ENCODE measurements at regions not wholly inside any gene's neighbourhood (a gene's known extent, or its start where the extent isn't known, plus 50 kb on each side); places are given as distances from the start of the nearest gene placed in this dataset.

DNA sequence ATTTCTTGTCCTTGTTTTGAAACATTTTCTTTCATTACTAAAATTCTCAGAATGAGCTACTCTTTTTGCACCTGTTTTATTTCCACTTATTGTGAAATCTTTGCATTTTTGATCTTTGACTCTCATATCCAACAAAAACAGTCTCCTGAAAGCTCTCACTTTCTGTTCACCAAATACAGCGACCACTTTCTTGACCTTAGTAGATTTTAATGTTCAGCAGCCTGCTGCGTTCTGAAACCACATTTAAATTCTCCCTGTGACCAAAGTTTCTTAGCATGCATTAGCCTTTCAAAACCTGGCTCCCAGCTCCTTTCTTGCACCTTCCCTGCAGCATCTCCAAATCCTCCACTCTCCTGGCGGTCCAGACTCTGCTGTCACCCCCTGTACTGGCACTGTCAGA is 404.4 kb upstream of the PDE3A start:
- DNase-seq, result no peak

DNA sequence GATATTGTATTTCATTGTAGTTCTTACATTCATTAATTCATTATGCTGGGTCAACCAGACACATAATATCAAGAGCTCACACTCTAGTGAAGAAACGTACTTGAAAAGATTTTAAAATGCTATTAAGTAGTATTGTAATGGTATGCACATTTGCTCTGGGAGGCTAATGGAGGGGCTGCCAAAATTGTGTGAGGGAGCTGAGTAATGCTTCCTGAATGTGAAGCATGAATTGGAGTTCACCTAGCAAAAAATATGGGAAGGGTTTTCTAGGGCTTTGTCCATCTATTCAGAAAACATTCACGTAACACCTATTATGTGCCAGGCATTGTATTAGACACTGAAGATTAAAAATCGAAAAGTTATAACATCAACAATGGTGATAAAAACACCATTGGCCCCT is 403.8 kb upstream of the PDE3A start:
- no peak for DNase-seq

DNA sequence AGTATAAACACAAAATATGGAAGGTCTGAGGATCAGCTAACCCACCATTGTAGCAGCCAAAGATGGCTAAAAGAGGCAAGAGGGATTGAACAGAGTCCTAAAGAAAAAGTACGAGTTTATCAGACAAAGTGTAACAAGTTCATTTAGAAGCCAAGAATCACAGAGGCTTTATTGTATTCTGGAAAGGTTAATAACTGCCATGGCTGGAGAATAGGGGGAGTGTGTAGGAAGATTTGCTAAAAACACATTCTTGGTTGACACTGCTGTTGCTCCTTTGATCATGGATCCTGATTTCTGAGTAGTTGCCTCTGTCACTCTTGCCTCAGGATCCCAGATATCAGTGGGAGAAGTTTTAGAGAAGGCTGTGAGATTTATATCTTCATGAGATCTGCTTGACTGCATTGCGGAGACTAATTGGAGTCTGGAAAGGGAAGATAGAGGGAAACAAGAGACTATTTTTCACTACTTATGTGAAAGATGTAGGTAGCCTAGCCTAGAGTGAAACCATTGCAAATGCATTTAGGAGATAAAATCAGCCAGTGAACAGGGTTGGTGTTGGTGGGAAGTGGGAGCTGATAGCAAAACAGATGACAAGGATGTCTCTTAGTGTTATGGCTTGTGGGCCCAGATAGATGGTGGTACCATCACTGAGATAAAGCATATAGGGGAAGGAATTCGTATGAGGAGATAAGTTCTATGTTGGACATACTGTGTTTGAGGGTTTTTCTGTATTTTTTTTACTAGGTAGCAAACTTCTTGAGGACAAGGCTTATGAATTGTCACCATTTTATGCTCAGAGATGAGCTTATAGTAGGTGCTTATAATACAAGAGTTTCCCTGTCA is 402.9 kb upstream of the PDE3A start:
- DNase-seq, result no peak

DNA sequence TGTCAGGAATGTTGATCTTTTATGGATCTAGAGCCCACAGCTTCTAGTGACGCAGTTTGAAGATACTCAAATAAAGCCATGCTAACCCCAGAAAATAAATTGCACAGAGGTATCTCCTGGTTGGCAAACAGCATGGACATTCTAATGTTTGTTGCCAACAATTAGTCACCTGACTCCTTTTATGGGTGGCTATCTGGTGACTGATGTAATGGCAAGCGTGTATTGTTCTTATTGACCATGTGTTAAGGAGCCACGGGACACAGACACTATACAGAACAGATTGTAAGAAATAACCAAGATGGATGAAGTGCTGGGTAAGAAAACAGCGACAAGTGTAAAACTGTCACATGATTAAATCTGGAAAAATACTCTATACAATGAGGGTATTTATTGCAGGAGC is 401.3 kb upstream of the PDE3A start:
- DNase-seq, result no peak

DNA sequence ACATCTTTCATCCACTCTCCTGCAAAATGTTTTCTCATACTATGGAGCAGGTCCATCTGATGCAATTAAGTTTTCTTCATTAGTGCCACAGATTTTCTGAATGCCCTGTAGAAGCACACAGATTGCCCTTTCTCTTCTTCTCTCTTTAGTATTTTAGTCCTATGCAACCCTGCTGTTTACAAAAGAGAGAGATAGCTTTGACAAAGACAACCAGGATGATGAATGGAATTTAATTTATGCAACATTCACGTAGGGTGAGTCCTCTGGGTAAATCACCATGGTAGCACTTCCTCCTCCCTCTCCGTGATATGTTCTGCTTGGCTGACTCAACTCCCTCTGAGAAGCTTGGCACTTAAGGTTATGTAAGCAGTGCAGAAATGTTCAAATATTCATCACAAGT is 400.9 kb upstream of the PDE3A start:
- no peak for DNase-seq

DNA sequence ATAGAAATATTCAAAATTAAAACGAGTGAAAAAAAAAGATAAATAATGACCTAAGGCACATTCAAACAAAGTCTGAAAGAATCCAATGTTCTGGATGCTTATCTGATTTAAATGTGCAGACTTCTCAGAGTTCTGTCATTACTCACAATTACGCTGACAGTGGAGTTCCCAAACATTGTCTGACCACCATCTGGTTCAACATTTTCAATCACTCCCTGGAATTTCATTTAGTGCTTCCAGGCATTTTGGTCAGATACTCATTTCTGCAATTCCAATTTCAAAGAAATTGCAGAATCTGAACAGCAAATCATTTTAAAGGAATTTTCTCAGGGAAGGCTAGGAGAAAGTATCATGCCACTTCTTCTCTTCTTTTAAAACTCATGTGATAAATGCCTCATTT is 398.2 kb upstream of the PDE3A start:
- DNase-seq, result no peak

DNA sequence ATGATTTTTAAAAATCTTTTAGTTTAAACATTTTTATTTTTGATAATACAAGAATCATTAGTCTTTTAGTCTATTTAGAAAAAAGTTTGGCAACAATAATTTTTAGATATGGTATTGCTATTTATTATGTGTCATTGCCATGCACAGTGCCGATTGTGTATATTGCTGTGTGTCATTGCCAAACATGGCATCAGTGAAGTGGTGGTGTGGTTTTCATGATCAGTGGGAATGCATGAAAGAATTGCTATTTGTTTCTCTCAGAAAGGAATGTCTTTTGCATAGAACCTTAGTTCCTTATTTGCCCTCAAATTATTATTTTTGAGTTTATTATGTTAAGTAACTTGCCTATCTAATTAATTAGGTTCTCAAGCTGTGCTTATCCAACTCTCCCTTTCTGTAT is 397.5 kb upstream of the PDE3A start:
- no peak for DNase-seq

DNA sequence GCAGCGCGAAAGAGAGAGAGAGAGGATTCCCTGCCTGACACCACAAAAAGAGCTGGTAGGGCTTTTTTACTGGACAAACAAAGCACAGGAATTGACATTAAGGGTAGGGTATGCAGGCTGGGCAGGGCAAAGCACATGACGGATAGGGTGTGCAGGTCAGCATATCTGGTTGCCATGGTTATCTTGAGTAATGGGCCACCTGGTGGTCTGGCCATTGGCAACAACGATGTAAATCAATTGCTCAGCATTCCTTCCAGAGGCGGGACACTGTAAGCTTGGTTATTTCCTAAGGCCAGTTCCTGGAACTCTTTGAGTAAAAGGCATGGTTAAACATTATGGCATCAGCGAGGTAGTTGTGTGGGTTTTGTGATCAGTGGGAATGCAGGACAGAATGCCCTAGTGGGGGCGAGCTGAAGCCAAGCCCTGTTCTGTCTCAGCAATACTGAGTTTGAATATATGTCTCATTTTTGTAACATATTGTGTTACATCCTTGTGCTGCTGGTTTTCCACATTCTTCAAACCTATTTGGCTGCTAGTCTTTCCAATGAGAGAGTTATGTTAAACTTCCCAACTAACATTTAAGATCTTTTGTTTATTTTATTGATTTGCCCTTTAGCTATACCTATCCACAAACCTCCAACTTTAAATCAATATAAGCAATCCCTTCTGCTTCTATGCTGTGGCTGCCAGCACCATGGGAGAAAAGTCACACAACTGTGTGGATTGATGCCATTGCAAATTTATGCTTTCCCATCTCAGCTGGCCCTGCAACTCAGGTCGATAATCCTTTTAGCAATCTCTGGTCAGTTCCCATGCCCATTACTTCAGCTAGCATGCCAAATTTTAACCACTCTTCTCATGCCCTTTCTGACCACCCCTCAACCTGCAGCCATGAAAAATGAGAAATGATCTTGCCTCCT is 396.7 kb upstream of the PDE3A start:
- DNase-seq, result no peak

DNA sequence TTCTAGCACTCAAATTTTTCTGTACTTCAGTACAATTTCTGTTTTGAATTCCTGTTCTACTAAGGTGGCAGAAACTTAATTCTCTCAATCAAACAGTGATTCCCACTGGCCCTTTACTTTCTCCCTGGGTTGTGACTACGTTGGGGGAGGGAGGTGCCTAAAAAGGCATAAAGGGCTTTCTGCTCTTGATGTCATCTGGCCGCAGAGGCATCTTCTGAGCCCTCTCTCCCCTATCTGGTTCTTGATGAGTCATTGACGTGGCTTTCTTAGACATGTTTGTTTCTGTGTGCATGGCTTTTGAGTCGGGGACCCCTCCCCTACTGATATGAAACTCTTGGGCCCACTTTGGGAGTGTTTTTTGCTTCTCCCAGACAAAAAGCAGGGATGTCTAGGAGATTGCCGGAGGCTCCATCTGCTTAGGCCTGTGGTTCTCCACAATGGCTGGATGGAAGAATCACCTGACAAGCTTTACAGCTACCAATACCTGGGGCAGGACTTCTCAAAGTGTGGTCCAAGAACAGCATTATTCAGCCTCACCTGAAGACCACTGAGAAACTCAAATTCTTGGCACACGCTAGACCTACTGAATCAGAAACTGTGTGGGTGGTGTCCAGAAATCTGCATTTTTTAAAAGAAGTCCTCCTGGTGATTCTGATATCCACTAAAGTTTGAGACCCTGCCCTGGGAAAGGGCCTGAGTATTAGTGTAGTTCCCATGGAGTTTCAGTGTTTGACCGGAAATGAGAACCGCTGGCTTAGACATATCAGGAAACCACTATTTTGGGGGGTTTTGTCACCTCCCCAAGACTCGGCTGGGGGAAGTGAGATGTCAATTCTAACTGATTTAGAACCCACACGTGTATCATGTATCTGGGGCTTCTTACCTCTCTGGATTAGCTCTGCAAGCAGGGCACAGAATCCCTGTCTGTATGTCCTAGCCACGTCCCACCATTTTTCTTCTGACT is 395.7 kb upstream of the PDE3A start:
- DNase-seq, result no peak

DNA sequence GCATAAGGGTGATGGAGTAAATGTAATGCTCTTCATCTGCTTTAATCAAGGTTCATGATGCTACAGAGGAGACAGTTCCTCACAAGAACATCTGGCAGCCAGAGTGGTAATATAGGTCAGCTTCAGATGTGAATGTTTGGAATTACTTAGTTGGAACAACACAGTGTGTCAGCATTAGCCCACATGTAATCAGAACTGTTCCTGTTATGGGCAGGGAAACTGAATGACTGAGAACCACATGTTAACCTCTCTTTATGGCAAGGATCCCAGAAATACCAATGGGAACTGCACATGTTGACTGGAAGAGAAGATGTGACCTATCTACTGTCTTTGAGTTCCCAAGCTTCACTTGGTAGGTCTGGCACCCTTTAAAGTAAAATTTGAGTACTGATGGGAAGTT is 390.1 kb upstream of the PDE3A start:
- no peak for DNase-seq

DNA sequence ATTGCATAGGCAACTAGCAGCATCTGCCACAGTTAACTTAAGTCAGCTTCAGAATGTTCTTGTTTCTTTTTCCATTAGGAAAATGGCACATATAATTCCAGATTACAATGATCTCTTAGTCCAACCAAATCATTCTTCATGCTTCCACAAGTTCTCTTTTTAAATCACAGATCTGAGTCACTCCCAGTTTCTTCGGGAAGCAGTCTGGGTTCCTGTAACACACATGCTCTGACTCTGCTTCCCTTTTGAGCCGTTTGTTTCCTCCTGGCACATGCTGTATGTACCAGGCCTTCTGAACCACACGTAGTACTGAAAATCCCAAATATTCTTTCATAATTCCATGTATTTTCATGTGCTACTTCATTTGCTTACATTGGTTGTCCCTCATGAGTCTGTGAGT is 388.8 kb upstream of the PDE3A start:
- DNase-seq, result no peak

DNA sequence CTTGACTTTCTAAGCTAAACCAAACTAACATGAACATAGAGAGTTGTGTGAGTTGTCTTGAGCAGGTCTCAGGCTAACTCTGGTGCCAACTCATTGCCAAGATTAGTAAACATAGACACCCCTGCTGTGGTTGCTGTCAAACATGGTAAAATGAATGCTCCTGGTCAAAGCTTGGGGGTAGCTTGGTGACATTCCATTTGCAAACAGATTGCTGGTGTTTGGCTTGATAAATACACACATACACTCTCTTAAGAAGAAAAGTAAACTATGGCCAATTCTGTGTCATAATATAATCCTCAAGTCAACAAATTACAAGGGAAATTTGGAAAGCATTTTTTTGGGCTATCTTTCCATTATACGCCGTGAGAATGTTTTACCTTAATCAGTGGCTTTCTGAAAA is 386.4 kb upstream of the PDE3A start:
- DNase-seq, result no peak

DNA sequence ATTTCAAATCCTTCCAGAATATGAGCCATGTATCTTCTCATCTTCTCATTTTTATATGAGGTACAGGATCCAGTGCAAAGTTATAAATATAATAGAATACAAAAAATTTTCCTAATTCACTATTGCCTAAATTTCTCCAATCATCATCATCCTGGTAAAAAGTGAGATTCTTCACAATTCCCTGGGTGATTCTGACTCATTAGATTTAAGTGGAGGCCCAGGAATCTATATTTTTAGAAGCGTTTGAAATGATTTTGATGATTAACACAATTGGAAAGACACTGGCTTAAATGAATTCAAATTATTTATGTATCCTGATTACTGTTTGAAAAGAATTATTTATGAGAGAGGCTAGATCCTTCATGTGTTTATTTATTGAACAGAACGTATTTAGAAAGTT is 380.3 kb upstream of the PDE3A start:
- DNase-seq, result no peak

DNA sequence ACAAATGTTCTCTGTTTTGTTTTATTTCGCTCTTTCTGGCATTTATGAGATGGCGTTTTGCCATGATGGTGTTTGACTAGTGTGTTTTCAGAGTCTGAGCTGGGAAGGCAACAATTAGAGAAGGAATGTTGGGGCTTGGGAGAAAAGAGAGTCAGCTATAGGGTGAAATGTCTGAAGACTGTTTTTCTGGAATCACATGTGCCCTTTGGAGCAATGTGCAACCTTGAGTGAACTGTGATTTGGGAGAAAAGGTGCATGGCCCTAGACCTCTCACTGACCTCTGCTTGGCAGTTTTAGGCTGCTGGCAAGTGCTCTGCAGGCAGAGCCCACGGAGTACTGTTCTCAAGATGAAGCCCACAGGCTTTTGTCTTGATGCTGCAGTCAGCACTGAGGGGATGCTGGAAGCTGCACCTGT is 379.9 kb upstream of the PDE3A start:
- DNase-seq, result no peak

DNA sequence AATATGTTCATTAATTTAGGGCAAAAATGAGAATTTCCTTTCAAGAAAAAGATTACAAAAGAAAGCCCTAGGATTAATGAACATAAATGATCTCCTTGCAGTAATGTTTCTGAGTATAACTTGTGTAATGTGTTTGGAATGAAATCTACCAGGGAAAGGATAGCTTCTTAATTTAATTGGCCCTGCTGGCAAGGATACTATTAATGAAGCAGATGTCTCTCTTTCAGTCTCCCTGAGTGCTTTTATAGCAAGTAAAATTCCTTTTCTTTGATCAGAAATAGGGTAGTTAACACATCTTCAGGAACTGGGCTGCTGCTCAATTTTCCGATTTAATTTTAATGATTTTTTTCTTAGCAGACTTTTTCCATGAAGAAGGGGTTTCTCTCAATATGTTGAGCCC is 379.4 kb upstream of the PDE3A start:
- DNase-seq, result no peak

DNA sequence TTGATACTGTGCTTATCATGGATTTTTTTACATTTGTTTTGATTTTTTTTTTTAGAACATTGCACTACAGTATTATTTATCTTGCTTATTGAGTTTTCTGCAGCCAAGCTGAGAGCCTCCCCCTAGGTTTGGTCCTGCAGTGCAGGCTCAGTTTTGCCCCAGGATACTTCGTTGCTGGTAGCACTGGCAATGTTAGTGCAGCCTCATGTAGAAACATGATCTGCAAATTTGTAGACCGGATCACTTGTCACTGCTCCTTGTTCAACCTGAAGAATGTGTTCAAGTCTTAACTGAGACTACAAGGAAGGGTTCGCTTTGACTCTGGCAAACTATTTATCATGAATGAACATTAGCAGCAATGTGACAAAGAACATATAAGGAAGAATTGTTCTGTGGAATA is 377.2 kb upstream of the PDE3A start:
- no peak for DNase-seq

DNA sequence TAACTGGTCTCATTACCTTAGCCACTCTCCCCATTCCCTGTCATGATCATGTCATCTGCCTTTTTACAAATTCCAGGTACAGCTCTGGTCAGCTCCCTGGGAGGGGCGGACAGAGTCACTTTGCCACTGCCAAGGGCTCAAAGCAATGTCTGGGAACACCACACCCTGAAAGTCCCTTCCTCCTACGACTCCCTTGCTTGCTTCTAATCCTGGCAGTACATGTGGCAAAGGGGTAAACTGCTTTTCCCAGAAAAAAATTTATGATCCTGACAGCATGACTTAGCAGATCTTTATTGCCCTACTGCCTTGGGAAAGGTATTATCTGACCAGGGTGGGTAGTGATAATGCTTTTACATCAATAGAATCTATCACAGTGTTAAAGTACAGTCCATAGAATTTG is 376.0 kb upstream of the PDE3A start:
- DNase-seq, result no peak

DNA sequence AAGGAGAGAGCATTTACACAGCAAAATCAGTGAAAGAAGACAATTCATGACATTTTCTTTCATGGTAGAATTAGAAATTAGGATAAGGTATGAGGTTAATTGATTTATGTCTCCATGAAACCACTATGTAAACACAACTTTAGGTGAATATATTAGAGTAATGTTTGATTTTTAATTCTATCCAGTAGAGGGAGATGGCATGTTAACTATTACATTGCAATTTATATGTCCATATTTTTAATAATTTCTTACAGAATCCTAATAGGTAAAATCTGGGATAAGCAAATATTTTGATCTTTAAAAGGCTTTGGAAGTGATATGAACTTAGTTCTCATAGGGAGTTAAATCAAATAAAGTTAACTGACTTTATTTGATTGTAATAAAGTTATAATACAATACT is 373.4 kb upstream of the PDE3A start:
- no peak for DNase-seq

DNA sequence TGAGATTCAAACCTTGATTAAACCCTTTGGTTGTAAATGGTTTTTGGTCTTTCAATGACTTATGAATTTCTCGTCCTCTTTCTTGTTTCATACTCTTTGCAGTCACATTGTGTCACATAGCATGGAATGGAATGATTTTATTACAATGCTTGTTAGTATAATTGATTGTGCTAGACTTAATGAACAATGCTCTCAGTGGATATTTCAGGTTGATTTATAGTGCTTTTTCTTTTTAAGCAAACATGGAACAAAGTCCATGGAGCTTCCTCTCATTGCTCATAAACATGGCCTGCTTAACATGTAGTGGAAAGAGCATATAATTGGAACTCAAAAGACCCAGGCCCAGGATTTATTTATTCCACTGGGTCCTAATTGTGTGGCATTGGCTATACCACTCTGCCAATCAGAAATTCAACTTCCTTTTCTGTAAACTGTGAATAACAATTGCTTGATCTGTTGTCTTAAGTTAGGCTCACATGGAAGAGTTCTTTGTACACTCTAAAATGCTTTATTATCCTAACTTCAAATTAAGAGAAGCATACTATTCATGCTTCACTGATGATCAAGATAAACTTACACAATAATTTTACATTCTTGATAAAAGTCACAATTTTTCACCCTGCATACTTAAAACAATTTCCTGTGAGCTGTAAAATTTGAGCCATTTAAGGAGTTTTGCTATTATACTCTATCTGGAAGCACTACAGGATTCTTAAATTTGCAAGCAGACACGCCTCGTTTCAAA is 370.5 kb upstream of the PDE3A start:
- DNase-seq, result no peak

DNA sequence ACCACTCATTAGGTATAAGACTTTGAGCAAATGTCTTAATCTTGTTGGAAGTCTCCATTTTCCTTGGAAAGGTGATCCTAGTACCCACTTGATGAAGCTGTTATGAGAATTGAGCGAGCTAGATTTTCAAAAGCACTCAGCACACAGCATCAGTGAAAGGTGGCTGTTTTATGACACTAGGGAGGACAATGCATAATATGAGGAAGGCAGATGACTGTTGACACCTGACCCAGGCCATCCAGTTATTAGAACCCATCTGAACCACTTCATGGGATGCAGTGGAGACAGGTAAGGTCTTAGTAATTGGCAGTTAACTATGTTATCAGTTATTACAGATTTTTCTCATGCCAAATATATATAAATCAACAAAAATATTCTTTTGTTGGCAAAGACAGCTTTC is 369.9 kb upstream of the PDE3A start:
- DNase-seq, result no peak

DNA sequence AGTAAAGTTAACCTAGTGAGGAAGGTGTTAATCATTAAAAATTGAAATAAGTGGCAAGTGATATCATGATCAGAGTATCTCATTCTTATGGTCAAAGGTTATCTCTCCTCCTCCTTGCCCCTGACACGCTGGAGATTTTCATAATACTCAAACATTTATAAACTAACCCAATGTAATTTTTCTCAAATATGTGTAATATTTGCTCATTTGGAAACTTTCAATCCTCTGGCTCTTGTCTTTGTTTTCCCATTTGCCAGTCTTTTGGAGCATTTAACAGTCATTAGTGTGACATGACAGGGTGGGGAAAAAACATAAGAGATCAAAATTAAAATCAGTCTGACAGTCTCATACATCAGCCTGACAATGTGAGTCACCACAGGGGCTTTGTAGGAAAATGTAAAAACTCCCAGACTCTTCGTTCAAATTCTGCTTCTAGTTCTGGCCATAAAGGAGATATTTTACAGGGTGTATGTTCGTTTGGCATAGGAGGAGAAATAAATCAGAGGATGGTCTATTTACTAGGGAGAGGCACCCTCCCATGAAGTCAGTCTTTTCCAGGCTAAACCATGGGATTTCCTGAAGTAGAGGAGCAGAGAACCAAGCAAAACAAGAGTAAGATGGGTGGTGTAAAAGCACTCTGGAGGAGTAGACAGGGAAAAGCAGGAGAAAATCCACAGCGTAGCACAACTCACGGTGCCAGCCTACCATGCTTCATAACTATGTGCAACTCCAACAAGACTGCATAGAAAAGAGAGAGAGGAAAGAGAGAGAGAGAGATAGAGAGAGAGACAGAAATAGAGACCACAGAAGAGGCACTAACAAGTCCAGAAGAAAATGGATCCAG is 369.2 kb upstream of the PDE3A start:
- no peak for DNase-seq

DNA sequence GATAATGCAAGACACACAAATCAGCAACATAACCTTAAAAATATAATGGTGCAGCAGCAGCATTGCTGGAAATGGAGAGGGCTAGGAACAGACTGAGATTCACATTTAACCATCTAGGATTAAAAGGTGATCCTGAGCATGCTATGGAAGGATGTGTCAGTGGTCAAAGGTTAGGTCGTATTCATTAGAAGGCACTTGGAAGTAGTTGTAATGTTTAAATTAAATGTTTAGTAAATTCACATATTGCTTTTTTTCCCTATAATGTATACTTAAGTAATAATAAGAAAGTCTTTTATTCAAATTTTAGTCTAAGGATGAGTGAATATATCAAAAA is 368.6 kb upstream of the PDE3A start:
- no peak for DNase-seq
